Choroid plexus epithelial cell (primary cell): ENCODE measurements at regions not wholly inside any gene's neighbourhood (a gene's known extent, or its start where the extent isn't known, plus 50 kb on each side); places are given as distances from the start of the nearest gene placed in this dataset.

ENCODE experiments used
- DNase-seq: peaks from one replicate; pipeline ENCODE4 v3.0.0-alpha.2; 2010; ENCODE audit warnings: low read depth
- H3K4me3 ChIP-seq: 2 replicates; pipeline ENCODE4 v1.5.1; 2011; ENCODE audit warnings: low read depth, mild to moderate bottlenecking, control low read depth, low read length, moderate library complexity
- CTCF ChIP-seq: conservative IDR thresholded peaks from 2 replicates; pipeline ENCODE4 v1.5.1; 2011; ENCODE audit warnings: low read depth, mild to moderate bottlenecking, control low read depth, inconsistent platforms, low read length, moderate library complexity

- no peak for DNase-seq
- TF ChIP-seq CTCF, result no peak
- no peak overlapping the region for H3K4me3 ChIP-seq
Observed at GRCh38 chr1:239655023-239655422, 268.7 kb downstream of the CHRM3 start.

GRCh38 chr1:239657291-239657690 lies 270.9 kb downstream of the CHRM3 start:
- no peak overlapping the region for H3K4me3 ChIP-seq
- DNase-seq, result no peak
- no peak for TF ChIP-seq CTCF

- DNase-seq, result no peak
- no peak overlapping the region for H3K4me3 ChIP-seq
Observed at GRCh38 chr1:239662950-239663349, 276.6 kb downstream of the CHRM3 start.

GRCh38 chr1:239672256-239672655 lies 285.9 kb downstream of the CHRM3 start:
- no peak for TF ChIP-seq CTCF
- no peak for DNase-seq
- no peak overlapping the region for H3K4me3 ChIP-seq

More at GRCh38 chr1:239662950-239663349, 276.6 kb downstream of the CHRM3 start:
- TF ChIP-seq CTCF, result no peak

- DNase-seq, result no peak
- no peak overlapping the region for H3K4me3 ChIP-seq
- no peak for TF ChIP-seq CTCF
Observed at GRCh38 chr1:239675735-239676134, 289.4 kb downstream of the CHRM3 start.

GRCh38 chr1:239676522-239677273 lies 290.3 kb downstream of the CHRM3 start:
- no peak for DNase-seq
- TF ChIP-seq CTCF, result no peak

GRCh38 chr1:239677362-239677761 lies 291.0 kb downstream of the CHRM3 start:
- DNase-seq, result no peak
- H3K4me3 ChIP-seq, result no peak overlapping the region
- no peak for TF ChIP-seq CTCF

More at GRCh38 chr1:239676522-239677273, 290.3 kb downstream of the CHRM3 start:
- H3K4me3 ChIP-seq, result no peak overlapping the region
